ENCODE measurements at regions not wholly inside any gene's neighbourhood (a gene's known extent, or its start where the extent isn't known, plus 50 kb on each side); places are given as distances from the start of the nearest gene placed in this dataset.

- H3K4me3 Mint-ChIP-seq = no peak overlapping the region
- intact Hi-C loops (cut with micrococcal nuclease) = no loop called here
- no peaks in the 10 kb centered on the region for H3K4me1 Mint-ChIP-seq
- no peak overlapping the region for H3K27ac Mint-ChIP-seq
- H3K36me3 Mint-ChIP-seq (ENCODE audit: low read depth) = no peaks in the 10 kb centered on the region
- H3K9me3 Mint-ChIP-seq = no peaks in the 10 kb centered on the region
- no peaks in the 10 kb centered on the region for H3K27me3 Mint-ChIP-seq
- DNase-seq = no peak
Observed at GRCh38 chr10:128612631-128613030, 486.4 kb upstream of the MKI67 start.

GRCh38 chr10:128614016-128614605 is 487.9 kb upstream of the MKI67 start:
- Mint-ChIP-seq H3K4me1 (no peaks in the 10 kb centered on the region), H3K27me3 (no peaks in the 10 kb centered on the region), H3K27ac (no peak overlapping the region), H3K36me3 (ENCODE audit: low read depth) (no peaks in the 10 kb centered on the region), H3K4me3 (no peak overlapping the region), H3K9me3 (no peaks in the 10 kb centered on the region)
- peak; percentile 26 for DNase-seq
- intact Hi-C loops (cut with micrococcal nuclease) = no loop called here

- Mint-ChIP-seq H3K36me3 (ENCODE audit: low read depth) (no peaks in the 10 kb centered on the region), H3K27ac (no peak overlapping the region), H3K27me3 (no peaks in the 10 kb centered on the region), H3K4me3 (no peak overlapping the region), H3K4me1 (no peaks in the 10 kb centered on the region), H3K9me3 (no peaks in the 10 kb centered on the region)
- DNase-seq = peak; percentile 14
- intact Hi-C loops (cut with micrococcal nuclease) = no loop called here
Observed at GRCh38 chr10:128614802-128615553, 488.8 kb upstream of the MKI67 start.

GRCh38 chr10:128617532-128617931 is 491.3 kb upstream of the MKI67 start:
- H3K27ac Mint-ChIP-seq = no peak overlapping the region
- H3K4me1 Mint-ChIP-seq = no peaks in the 10 kb centered on the region
- H3K9me3 Mint-ChIP-seq = no peaks in the 10 kb centered on the region
- no peak overlapping the region for H3K4me3 Mint-ChIP-seq
- no peaks in the 10 kb centered on the region for H3K36me3 Mint-ChIP-seq (ENCODE audit: low read depth)
- H3K27me3 Mint-ChIP-seq = no peaks in the 10 kb centered on the region
- no peak for DNase-seq
- intact Hi-C loops (cut with micrococcal nuclease) = no loop called here

GRCh38 chr10:128622706-128623105 is 496.5 kb upstream of the MKI67 start:
- Mint-ChIP-seq H3K36me3 (ENCODE audit: low read depth) (no peaks in the 10 kb centered on the region), H3K4me3 (no peak overlapping the region), H3K27ac (no peak overlapping the region), H3K9me3 (no peaks in the 10 kb centered on the region), H3K4me1 (no peaks in the 10 kb centered on the region), H3K27me3 (no peaks in the 10 kb centered on the region)
- peak; percentile 40 for DNase-seq
- intact Hi-C loops (cut with micrococcal nuclease) = no loop called here

- no peaks in the 10 kb centered on the region for H3K4me1 Mint-ChIP-seq
- no peak overlapping the region for H3K4me3 Mint-ChIP-seq
- no peaks in the 10 kb centered on the region for H3K36me3 Mint-ChIP-seq (ENCODE audit: low read depth)
- H3K27ac Mint-ChIP-seq = no peak overlapping the region
- peak; percentile 23 for DNase-seq
- intact Hi-C loops (cut with micrococcal nuclease) = no loop called here
- no peaks in the 10 kb centered on the region for H3K27me3 Mint-ChIP-seq
- no peaks in the 10 kb centered on the region for H3K9me3 Mint-ChIP-seq
Observed at GRCh38 chr10:128623776-128624175, 497.6 kb upstream of the MKI67 start.

- intact Hi-C loops (cut with micrococcal nuclease) = no loop called here
- Mint-ChIP-seq H3K36me3 (ENCODE audit: low read depth) (no peaks in the 10 kb centered on the region), H3K27me3 (no peaks in the 10 kb centered on the region), H3K9me3 (no peaks in the 10 kb centered on the region), H3K27ac (no peak overlapping the region), H3K4me3 (no peak overlapping the region), H3K4me1 (no peaks in the 10 kb centered on the region)
- DNase-seq = peak; percentile 29
Observed at GRCh38 chr10:128624656-128625530, 498.7 kb upstream of the MKI67 start.

GRCh38 chr10:128625926-128626325 is 499.7 kb upstream of the MKI67 start:
- Mint-ChIP-seq H3K4me1 (no peaks in the 10 kb centered on the region), H3K4me3 (no peak overlapping the region), H3K27ac (no peak overlapping the region), H3K9me3 (no peaks in the 10 kb centered on the region), H3K36me3 (ENCODE audit: low read depth) (no peaks in the 10 kb centered on the region), H3K27me3 (no peaks in the 10 kb centered on the region)
- intact Hi-C loops (cut with micrococcal nuclease) = no loop called here
- DNase-seq = peak; percentile 39

GRCh38 chr10:128626397-128627000 is 500.3 kb upstream of the MKI67 start:
- no peak overlapping the region for H3K4me3 Mint-ChIP-seq
- no peaks in the 10 kb centered on the region for H3K9me3 Mint-ChIP-seq

GRCh38 chr10:128627811-128628210 is 501.6 kb upstream of the MKI67 start:
- H3K27me3 Mint-ChIP-seq = peaks cover under 1% of the 10 kb centered on the region
- no peak overlapping the region for H3K4me3 Mint-ChIP-seq
- H3K27ac Mint-ChIP-seq = no peak overlapping the region

More at GRCh38 chr10:128626397-128627000, 500.3 kb upstream of the MKI67 start:
- H3K27ac Mint-ChIP-seq = no peak overlapping the region
- no peaks in the 10 kb centered on the region for H3K27me3 Mint-ChIP-seq
- no peaks in the 10 kb centered on the region for H3K4me1 Mint-ChIP-seq
- intact Hi-C loops (cut with micrococcal nuclease) = no loop called here
- DNase-seq = peak; percentile 49
- H3K36me3 Mint-ChIP-seq (ENCODE audit: low read depth) = no peaks in the 10 kb centered on the region

GRCh38 chr10:128628252-128628651 is 502.0 kb upstream of the MKI67 start:
- H3K4me3 Mint-ChIP-seq = no peak overlapping the region
- H3K27me3 Mint-ChIP-seq = peaks cover 3% of the 10 kb centered on the region
- no peaks in the 10 kb centered on the region for H3K9me3 Mint-ChIP-seq
- H3K27ac Mint-ChIP-seq = no peak overlapping the region
- peak; percentile 8 for DNase-seq
- intact Hi-C loops (cut with micrococcal nuclease) = no loop called here
- H3K36me3 Mint-ChIP-seq (ENCODE audit: low read depth) = no peaks in the 10 kb centered on the region
- no peaks in the 10 kb centered on the region for H3K4me1 Mint-ChIP-seq

More at GRCh38 chr10:128627811-128628210, 501.6 kb upstream of the MKI67 start:
- peak; percentile 36 for DNase-seq
- Mint-ChIP-seq H3K4me1 (no peaks in the 10 kb centered on the region), H3K36me3 (ENCODE audit: low read depth) (no peaks in the 10 kb centered on the region), H3K9me3 (no peaks in the 10 kb centered on the region)
- intact Hi-C loops (cut with micrococcal nuclease) = no loop called here

GRCh38 chr10:128629111-128630096 is 503.2 kb upstream of the MKI67 start:
- Mint-ChIP-seq H3K4me3 (no peak overlapping the region), H3K9me3 (no peaks in the 10 kb centered on the region), H3K4me1 (no peaks in the 10 kb centered on the region), H3K36me3 (ENCODE audit: low read depth) (no peaks in the 10 kb centered on the region), H3K27me3 (peaks cover 3% of the 10 kb centered on the region), H3K27ac (no peak overlapping the region)
- intact Hi-C loops (cut with micrococcal nuclease) = no loop called here
- peak; percentile 27 for DNase-seq

- Mint-ChIP-seq H3K27ac (no peak overlapping the region), H3K9me3 (no peaks in the 10 kb centered on the region), H3K36me3 (ENCODE audit: low read depth) (no peaks in the 10 kb centered on the region), H3K4me3 (no peak overlapping the region), H3K4me1 (no peaks in the 10 kb centered on the region), H3K27me3 (peaks cover 6% of the 10 kb centered on the region)
- intact Hi-C loops (cut with micrococcal nuclease) = no loop called here
- peak; percentile 21 for DNase-seq
Observed at GRCh38 chr10:128630787-128631252, 504.6 kb upstream of the MKI67 start.

Measured in activated CD4-positive, alpha-beta T cell treated with anti-CD3 and anti-CD28 coated beads, Interleukin-2, amount 10 ng/mL, durations not matched to agents 24 days and 14 days (primary cell).